HL-60 (cell line): ENCODE measurements at regions not wholly inside any gene's neighbourhood (a gene's known extent, or its start where the extent isn't known, plus 50 kb on each side); places are given as distances from the start of the nearest gene placed in this dataset.
"Not testable (repeated sequence)": the region's sequence is repeated elsewhere in the genome, so short reads cannot be mapped to it uniquely, and the experiment has no call there.

Experiments
- CTCF ChIP-seq: IDR thresholded peaks from one replicate; pipeline ENCODE4 v1.5.1; 2011; ENCODE audit warnings: low read length, control low read depth, inconsistent platforms; ENCODE audit not compliant: insufficient read depth
- GABPA ChIP-seq: IDR thresholded peaks from 2 replicates; pipeline ENCODE4 v1.6.1; 2012; ENCODE audit warnings: low read depth
- POLR2AphosphoS5 ChIP-seq: IDR thresholded peaks from 2 replicates; pipeline ENCODE4 v1.6.1; 2012; ENCODE audit warnings: low read depth
- REST ChIP-seq: IDR thresholded peaks from 2 replicates; pipeline ENCODE4 v1.6.1; 2012; ENCODE audit warnings: low read depth; ENCODE audit not compliant: insufficient replicate concordance

GRCh38 chr21:5121399-5121798 lies 5400.0 kb upstream of the TPTE start:
- TF ChIP-seq CTCF, REST, POLR2AphosphoS5, GABPA: not testable (repeated sequence)
